IMR-90 (cell line): ENCODE measurements at regions not wholly inside any gene's neighbourhood (a gene's known extent, or its start where the extent isn't known, plus 50 kb on each side); places are given as distances from the start of the nearest gene placed in this dataset.

Experiments used
- ATAC-seq: fragments of 200-7000 bp; cut with Tn5 transposase; 2 replicates; pipeline ENCODE4 v1.9.1; 2020; ENCODE audit warnings: low read depth, mild to moderate bottlenecking, moderate library complexity
- BruUV-seq: library from RNA; stranded (reverse); fragments of 400-500 nt; replicated peaks from 2 replicates; lab custom pipeline; 2021; lab: Mats Ljungman, UMichigan
- CTCF ChIA-PET: fragments of 300-600 bp; formaldehyde crosslinking; extraction: SDS; loops from one replicate; lab custom pipeline; 2021; ENCODE audit warnings: antibody characterized with exemption; lab: Yijun Ruan, JAX
- POLR2A ChIA-PET: fragments of 300-600 bp; sonication (Branson Sonifier 250); formaldehyde crosslinking; loops from one replicate; lab custom pipeline; 2022; ENCODE audit warnings: antibody characterized with exemption; ENCODE audit not compliant: unreplicated experiment; lab: Charles Lee
- DNase-seq: peaks from one replicate; pipeline ENCODE4 v3.0.0; 2013
- H2AFZ ChIP-seq: replicated peaks from 2 replicates; pipeline ENCODE3; 2013; ENCODE audit warnings: low read length, mild to moderate bottlenecking; ENCODE audit not compliant: poor library complexity
- H2AK5ac ChIP-seq: 2 replicates; pipeline ENCODE4 v1.6.1; 2013; ENCODE audit warnings: low read depth, low read length, inconsistent platforms
- H2AK9ac ChIP-seq: replicated peaks from 2 replicates; pipeline ENCODE3; 2013; ENCODE audit warnings: mild to moderate bottlenecking, low read depth, low read length, moderate library complexity; ENCODE audit not compliant: poor library complexity
- H2BK120ac ChIP-seq: 2 replicates; pipeline ENCODE4 v1.6.1; 2013; ENCODE audit warnings: low read depth, low read length, inconsistent platforms
- H2BK15ac ChIP-seq: 3 replicates; pipeline ENCODE4 v1.6.1; 2013; ENCODE audit warnings: low read depth, low read length, inconsistent platforms
- H2BK20ac ChIP-seq: 2 replicates; pipeline ENCODE4 v1.6.1; 2013; ENCODE audit warnings: low read depth, mild to moderate bottlenecking, inconsistent platforms, low read length, moderate library complexity
- H2BK5ac ChIP-seq: 2 replicates; pipeline ENCODE4 v1.6.1; 2013; ENCODE audit warnings: mild to moderate bottlenecking, low read depth, low read length, inconsistent platforms; ENCODE audit not compliant: poor library complexity, severe bottlenecking
- H3K14ac ChIP-seq: replicated peaks from 2 replicates; pipeline ENCODE4 v1.6.1; 2013; ENCODE audit warnings: low read depth, low read length, inconsistent platforms
- H3K18ac ChIP-seq: 2 replicates; pipeline ENCODE4 v1.6.1; 2013; ENCODE audit warnings: low read depth, low read length, control low read depth
- H3K23ac ChIP-seq: 2 replicates; pipeline ENCODE4 v1.6.1; 2013; ENCODE audit warnings: low read depth, low read length, inconsistent platforms
- H3K27ac ChIP-seq: 2 replicates; pipeline ENCODE4 v1.5.1; 2013; ENCODE audit warnings: mild to moderate bottlenecking, control low read depth, low read length; ENCODE audit not compliant: insufficient read depth
- H3K27me3 ChIP-seq: 2 replicates; pipeline ENCODE4 v1.6.1; 2013; ENCODE audit warnings: low read length; ENCODE audit not compliant: control insufficient read depth, insufficient read depth
- H3K36me3 ChIP-seq: 2 replicates; pipeline ENCODE4 v1.6.1; 2013; ENCODE audit warnings: low read length, mixed read lengths; ENCODE audit not compliant: control insufficient read depth, insufficient read depth
- H3K4ac ChIP-seq: 2 replicates; pipeline ENCODE4 v1.6.1; 2013; ENCODE audit warnings: low read depth, low read length, inconsistent platforms
- H3K4me1 ChIP-seq: 2 replicates; pipeline ENCODE4 v1.6.1; 2013; ENCODE audit warnings: low read length, mixed read lengths; ENCODE audit not compliant: control insufficient read depth, insufficient read depth
- H3K4me2 ChIP-seq: 2 replicates; pipeline ENCODE4 v1.6.1; 2013; ENCODE audit warnings: low read depth, mild to moderate bottlenecking, control low read depth, low read length, moderate library complexity
- H3K4me3 ChIP-seq: 2 replicates; pipeline ENCODE4 v1.5.1; 2013; ENCODE audit warnings: low read depth, mild to moderate bottlenecking, control low read depth, low read length, moderate library complexity; ENCODE audit not compliant: insufficient read depth
- H3K56ac ChIP-seq: 2 replicates; pipeline ENCODE4 v1.6.1; 2013; ENCODE audit warnings: low read length, inconsistent platforms; ENCODE audit not compliant: insufficient read depth; ENCODE audit errors: extremely low read depth
- H3K79me1 ChIP-seq, 2 experiments: 2 replicates each; pipeline ENCODE4 v1.6.1; 2013; ENCODE audit warnings: low read length in 2 of 2, inconsistent platforms in 1 of 2, low read depth in 1 of 2
- H3K9ac ChIP-seq: 2 replicates; pipeline ENCODE4 v1.6.1; 2013; ENCODE audit warnings: low read depth, low read length, control low read depth
- H3K9me1 ChIP-seq: 2 replicates; pipeline ENCODE4 v1.6.1; 2013; ENCODE audit warnings: low read length, inconsistent platforms; ENCODE audit not compliant: insufficient read depth
- H3K9me3 ChIP-seq: 2 replicates; pipeline ENCODE4 v1.6.1; 2013; ENCODE audit warnings: low read length; ENCODE audit not compliant: control insufficient read depth, insufficient read depth
- H4K20me1 ChIP-seq: 2 replicates; pipeline ENCODE4 v1.6.1; 2013; ENCODE audit warnings: low read length, inconsistent platforms; ENCODE audit not compliant: insufficient read depth
- H4K5ac ChIP-seq: 2 replicates; pipeline ENCODE4 v1.6.1; 2013; ENCODE audit warnings: mild to moderate bottlenecking, low read depth, low read length, control low read depth
- H4K8ac ChIP-seq, 2 experiments: 2 replicates each; pipeline ENCODE4 v1.6.1; 2013; ENCODE audit warnings: low read depth in 2 of 2, low read length in 2 of 2, control low read depth in 1 of 2, inconsistent platforms in 1 of 2
- H4K91ac ChIP-seq: 2 replicates; pipeline ENCODE4 v1.6.1; 2013; ENCODE audit warnings: low read depth, low read length, inconsistent platforms; ENCODE audit not compliant: insufficient read depth
- ELK1 ChIP-seq: fragments of 150-350 bp; IDR thresholded peaks from 2 replicates; pipeline ENCODE4 v1.6.1; 2016; ENCODE audit warnings: low read depth, mild to moderate bottlenecking, low read length, moderate library complexity, borderline replicate concordance
- MAZ ChIP-seq: IDR thresholded peaks from 2 replicates; pipeline ENCODE4 v1.6.1; 2012; ENCODE audit warnings: low read depth, mild to moderate bottlenecking, low read length, improper control_type of control experiment, moderate library complexity, borderline replicate concordance
- MXI1 ChIP-seq: IDR thresholded peaks from 2 replicates; pipeline ENCODE4 v1.6.1; 2012; ENCODE audit warnings: low read depth, mild to moderate bottlenecking, low read length, moderate library complexity, borderline replicate concordance
- WGBS, 2 experiments: methylation state at CpG; one replicate each; pipeline versions ENCODE4 v1.1.5 to v1.1.7; 2013; ENCODE audit warnings: missing lambda C conversion rate in 2 of 2; ENCODE audit not compliant: insufficient read length in 1 of 2; ENCODE audit errors: extremely low coverage in 2 of 2; 5-methylcytosine and 5-hydroxymethylcytosine counted together
- dilution Hi-C: fragments of 300-500 bp; cut with HindIII; formaldehyde crosslinking; loops from one replicate; pipeline ENCODE4 v1.14.3; 2018; ENCODE audit warnings: low sequenced_read_pairs; ENCODE audit not compliant: unreplicated experiment
- in situ Hi-C: fragments of 300-500 bp; cut with MboI; formaldehyde crosslinking; loops from 3 replicates; pipeline ENCODE4 v1.14.3; 2019; ENCODE audit warnings: low sequenced_read_pairs, inconsistent platforms, mixed read lengths
- intact Hi-C: fragments of 100-400 bp; cut with micrococcal nuclease; formaldehyde crosslinking; loops from 2 replicates; pipeline ENCODE4 v1.10.0; 2022

- Histone ChIP-seq H3K4me2 (no peak overlapping the region; the same call in 1 of the 2 replicates), H2BK120ac (peak overlapping the region; percentile 88), H2BK15ac (peak overlapping the region; percentile 84), H2AK9ac (peak overlapping the region; percentile 21), H3K36me3 (no peaks in the 10 kb centered on the region), H3K9ac (no peak overlapping the region), H3K27me3 (no peaks in the 10 kb centered on the region), H3K4me3 (no peak overlapping the region), H4K5ac (peak overlapping the region; percentile 90), H3K4ac (peak overlapping the region; percentile 89), H3K4me1 (peaks cover 10% of the 10 kb centered on the region), H3K9me3 (no peaks in the 10 kb centered on the region), H4K91ac (peak overlapping the region; percentile 89), H2AK5ac (peak overlapping the region; percentile 73), H2BK20ac (peak overlapping the region; percentile 89), H3K14ac (peak overlapping the region; percentile 72), H3K18ac (peak overlapping the region; percentile 98), H2BK5ac (peak overlapping the region; percentile 98), H3K23ac (peak overlapping the region; percentile 77; the same call in 1 of the 2 replicates), H4K20me1 (no peaks in the 10 kb centered on the region), H2AFZ (peak overlapping the region; percentile 15), H3K79me1 (no peaks in the 10 kb centered on the region), H3K27ac (peak overlapping the region; percentile 93), H4K8ac (peak overlapping the region; percentile 79 to 95), H3K56ac (peak overlapping the region; percentile 55; the same call in 1 of the 2 replicates), H3K9me1 (peaks cover 4% of the 10 kb centered on the region)
- TF ChIP-seq MXI1 = no peak
- no peak for TF ChIP-seq ELK1
- no peak for TF ChIP-seq MAZ
- intact Hi-C loops = no loop called here
- in situ Hi-C loops = no loop called here
- DNase-seq (no peak), ATAC-seq (peak; percentile 36)
- BruUV-seq = no TSS peak
- 100% methylated on average over 1 of the region's 5 CpGs; no CpG with 5 or more reads in 1 of the 2 experiments for WGBS, 2 experiments
- CTCF ChIA-PET = interaction anchor here (0.9 to 1.4 kb wide), 2 partner anchors 15 to 292 kb away, joined by 3 read pairs; no protein-coding TSS in a partner anchor
- POLR2A ChIA-PET = no interaction called here
- dilution Hi-C loops = no loop called here
Observed at GRCh38 chr6:134590004-134590403, 272.1 kb upstream of the SGK1 start.
